ENCODE measurements at regions not wholly inside any gene's neighbourhood (a gene's known extent, or its start where the extent isn't known, plus 50 kb on each side); places are given as distances from the start of the nearest gene placed in this dataset.

DNA sequence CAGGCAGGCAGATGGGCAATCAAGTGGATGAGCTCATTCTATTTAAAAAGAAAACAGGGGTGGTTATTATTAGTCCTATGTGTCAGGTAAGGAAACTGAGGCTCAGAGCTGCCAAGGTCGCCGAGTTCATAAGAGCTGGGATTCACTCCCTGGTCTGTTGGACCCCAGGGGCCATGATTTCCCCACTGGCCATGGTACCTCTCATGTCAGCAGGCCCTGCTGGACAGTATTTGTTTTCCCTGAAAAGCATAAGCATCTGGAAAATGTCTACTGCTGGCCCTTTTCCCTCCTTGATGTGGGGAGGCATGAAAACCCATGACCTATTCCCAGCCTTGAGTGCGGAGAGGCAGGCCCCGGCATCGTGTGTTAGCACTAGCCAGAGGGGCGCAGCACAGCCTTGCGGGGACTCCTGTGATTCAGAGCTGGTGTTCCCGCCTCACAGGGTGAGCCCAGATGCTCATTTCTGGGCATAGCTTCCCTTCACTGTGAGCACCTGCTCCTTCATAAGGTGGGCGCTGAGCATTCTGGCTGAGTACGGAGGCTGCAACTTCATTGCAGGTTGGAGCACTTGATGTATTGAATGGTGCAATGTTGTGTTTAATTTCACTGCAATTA, 617.5 kb downstream of the PTPRU start:
- ChIA-PET POLR2A (no interaction called here), SMC1A (ENCODE audit: uncharacterized antibody, unreplicated experiment) (no interaction called here), RAD21 (ENCODE audit: unreplicated experiment) (no interaction called here), CTCF (no interaction called here)
- no peak for FAIRE-seq
- Histone ChIP-seq H3K36me3 (ENCODE audit: control insufficient read depth in 2 of 2, insufficient read depth in 2 of 2, low read length in 1 of 2) (no peaks in the 10 kb centered on the region), H3K4me3 (no peak overlapping the region), H3K9ac (ENCODE audit: control insufficient read depth, insufficient read depth, low read length) (no peak overlapping the region), H2AFZ (ENCODE audit: control insufficient read depth, low read depth, low read length) (no peak overlapping the region), H3K4me1 (ENCODE audit: control insufficient read depth, insufficient read depth, low read length) (no peaks in the 10 kb centered on the region), H4K20me1 (ENCODE audit: control insufficient read depth, insufficient read depth) (no peaks in the 10 kb centered on the region), H3K4me2 (ENCODE audit: control insufficient read depth, insufficient read depth) (no peak overlapping the region), H3K9me3 (replicated peaks; ENCODE audit: control insufficient read depth, insufficient read depth, low read length) (no peaks in the 10 kb centered on the region), H3K27ac (ENCODE audit: control insufficient read depth, insufficient read depth) (no peak overlapping the region), H3K27me3 (replicated peaks in 1 of 2; ENCODE audit: control insufficient read depth in 2 of 2, insufficient read depth in 2 of 2, low read length in 1 of 2) (no peaks in the 10 kb centered on the region; a peak in 2 of 4 replicates), H3K79me2 (ENCODE audit: control insufficient read depth, insufficient read depth, low read length) (no peaks in the 10 kb centered on the region)
- no peak for DNase-seq (ENCODE audit: low read depth, low spot score)
- no TSS peak for BruUV-seq (replicated peaks)
- intact Hi-C loops (cut with micrococcal nuclease; ENCODE audit: unreplicated experiment), result no loop called here
- ATAC-seq, result no peak
- 36% methylated on average over 10 of the region's 10 CpGs for WGBS (ENCODE audit: insufficient coverage, insufficient replicate concordance, low lambda C conversion rate, missing lambda C conversion rate)
- in situ Hi-C loops (cut with MboI), result no loop called here
- TF ChIP-seq, protein P1, sequence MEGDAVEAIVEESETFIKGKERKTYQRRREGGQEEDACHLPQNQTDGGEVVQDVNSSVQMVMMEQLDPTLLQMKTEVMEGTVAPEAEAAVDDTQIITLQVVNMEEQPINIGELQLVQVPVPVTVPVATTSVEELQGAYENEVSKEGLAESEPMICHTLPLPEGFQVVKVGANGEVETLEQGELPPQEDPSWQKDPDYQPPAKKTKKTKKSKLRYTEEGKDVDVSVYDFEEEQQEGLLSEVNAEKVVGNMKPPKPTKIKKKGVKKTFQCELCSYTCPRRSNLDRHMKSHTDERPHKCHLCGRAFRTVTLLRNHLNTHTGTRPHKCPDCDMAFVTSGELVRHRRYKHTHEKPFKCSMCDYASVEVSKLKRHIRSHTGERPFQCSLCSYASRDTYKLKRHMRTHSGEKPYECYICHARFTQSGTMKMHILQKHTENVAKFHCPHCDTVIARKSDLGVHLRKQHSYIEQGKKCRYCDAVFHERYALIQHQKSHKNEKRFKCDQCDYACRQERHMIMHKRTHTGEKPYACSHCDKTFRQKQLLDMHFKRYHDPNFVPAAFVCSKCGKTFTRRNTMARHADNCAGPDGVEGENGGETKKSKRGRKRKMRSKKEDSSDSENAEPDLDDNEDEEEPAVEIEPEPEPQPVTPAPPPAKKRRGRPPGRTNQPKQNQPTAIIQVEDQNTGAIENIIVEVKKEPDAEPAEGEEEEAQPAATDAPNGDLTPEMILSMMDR (IDR thresholded peaks at IDR 0.05 in 2 of 3, conservative IDR thresholded peaks at IDR 0.05 in 1 of 3; ENCODE audit: control insufficient read depth in 2 of 3, extremely low read depth in 1 of 3, insufficient read depth in 1 of 3, low read depth in 3 of 3, low read length in 3 of 3), result no peak
- TF ChIP-seq MXI1 (IDR thresholded peaks at IDR 0.05; ENCODE audit: low read depth, low read length) (no peak), SMARCA5 (IDR thresholded peaks at IDR 0.05) (no peak), JUND (IDR thresholded peaks at IDR 0.05; ENCODE audit: low read depth, low read length) (no peak), NFIC (IDR thresholded peaks at IDR 0.05; ENCODE audit: low read depth, low read length) (no peak), EP300 (IDR thresholded peaks at IDR 0.05; ENCODE audit: borderline replicate concordance in 1 of 2, control insufficient read depth in 1 of 2, low read depth in 2 of 2, low read length in 2 of 2) (no peak), NBN (IDR thresholded peaks at IDR 0.05) (no peak), CREM (IDR thresholded peaks at IDR 0.05; ENCODE audit: low read depth) (no peak), ZNF207 (IDR thresholded peaks at IDR 0.05; ENCODE audit: borderline replicate concordance) (no peak), BACH1 (IDR thresholded peaks at IDR 0.05; ENCODE audit: borderline replicate concordance) (no peak)
- TF ChIP-seq, protein P2, sequence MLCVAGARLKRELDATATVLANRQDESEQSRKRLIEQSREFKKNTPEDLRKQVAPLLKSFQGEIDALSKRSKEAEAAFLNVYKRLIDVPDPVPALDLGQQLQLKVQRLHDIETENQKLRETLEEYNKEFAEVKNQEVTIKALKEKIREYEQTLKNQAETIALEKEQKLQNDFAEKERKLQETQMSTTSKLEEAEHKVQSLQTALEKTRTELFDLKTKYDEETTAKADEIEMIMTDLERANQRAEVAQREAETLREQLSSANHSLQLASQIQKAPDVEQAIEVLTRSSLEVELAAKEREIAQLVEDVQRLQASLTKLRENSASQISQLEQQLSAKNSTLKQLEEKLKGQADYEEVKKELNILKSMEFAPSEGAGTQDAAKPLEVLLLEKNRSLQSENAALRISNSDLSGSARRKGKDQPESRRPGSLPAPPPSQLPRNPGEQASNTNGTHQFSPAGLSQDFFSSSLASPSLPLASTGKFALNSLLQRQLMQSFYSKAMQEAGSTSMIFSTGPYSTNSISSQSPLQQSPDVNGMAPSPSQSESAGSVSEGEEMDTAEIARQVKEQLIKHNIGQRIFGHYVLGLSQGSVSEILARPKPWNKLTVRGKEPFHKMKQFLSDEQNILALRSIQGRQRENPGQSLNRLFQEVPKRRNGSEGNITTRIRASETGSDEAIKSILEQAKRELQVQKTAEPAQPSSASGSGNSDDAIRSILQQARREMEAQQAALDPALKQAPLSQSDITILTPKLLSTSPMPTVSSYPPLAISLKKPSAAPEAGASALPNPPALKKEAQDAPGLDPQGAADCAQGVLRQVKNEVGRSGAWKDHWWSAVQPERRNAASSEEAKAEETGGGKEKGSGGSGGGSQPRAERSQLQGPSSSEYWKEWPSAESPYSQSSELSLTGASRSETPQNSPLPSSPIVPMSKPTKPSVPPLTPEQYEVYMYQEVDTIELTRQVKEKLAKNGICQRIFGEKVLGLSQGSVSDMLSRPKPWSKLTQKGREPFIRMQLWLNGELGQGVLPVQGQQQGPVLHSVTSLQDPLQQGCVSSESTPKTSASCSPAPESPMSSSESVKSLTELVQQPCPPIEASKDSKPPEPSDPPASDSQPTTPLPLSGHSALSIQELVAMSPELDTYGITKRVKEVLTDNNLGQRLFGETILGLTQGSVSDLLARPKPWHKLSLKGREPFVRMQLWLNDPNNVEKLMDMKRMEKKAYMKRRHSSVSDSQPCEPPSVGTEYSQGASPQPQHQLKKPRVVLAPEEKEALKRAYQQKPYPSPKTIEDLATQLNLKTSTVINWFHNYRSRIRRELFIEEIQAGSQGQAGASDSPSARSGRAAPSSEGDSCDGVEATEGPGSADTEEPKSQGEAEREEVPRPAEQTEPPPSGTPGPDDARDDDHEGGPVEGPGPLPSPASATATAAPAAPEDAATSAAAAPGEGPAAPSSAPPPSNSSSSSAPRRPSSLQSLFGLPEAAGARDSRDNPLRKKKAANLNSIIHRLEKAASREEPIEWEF (IDR thresholded peaks at IDR 0.05; ENCODE audit: insufficient replicate concordance, low read depth, low read length), result no peak
- TF ChIP-seq, protein P3, sequence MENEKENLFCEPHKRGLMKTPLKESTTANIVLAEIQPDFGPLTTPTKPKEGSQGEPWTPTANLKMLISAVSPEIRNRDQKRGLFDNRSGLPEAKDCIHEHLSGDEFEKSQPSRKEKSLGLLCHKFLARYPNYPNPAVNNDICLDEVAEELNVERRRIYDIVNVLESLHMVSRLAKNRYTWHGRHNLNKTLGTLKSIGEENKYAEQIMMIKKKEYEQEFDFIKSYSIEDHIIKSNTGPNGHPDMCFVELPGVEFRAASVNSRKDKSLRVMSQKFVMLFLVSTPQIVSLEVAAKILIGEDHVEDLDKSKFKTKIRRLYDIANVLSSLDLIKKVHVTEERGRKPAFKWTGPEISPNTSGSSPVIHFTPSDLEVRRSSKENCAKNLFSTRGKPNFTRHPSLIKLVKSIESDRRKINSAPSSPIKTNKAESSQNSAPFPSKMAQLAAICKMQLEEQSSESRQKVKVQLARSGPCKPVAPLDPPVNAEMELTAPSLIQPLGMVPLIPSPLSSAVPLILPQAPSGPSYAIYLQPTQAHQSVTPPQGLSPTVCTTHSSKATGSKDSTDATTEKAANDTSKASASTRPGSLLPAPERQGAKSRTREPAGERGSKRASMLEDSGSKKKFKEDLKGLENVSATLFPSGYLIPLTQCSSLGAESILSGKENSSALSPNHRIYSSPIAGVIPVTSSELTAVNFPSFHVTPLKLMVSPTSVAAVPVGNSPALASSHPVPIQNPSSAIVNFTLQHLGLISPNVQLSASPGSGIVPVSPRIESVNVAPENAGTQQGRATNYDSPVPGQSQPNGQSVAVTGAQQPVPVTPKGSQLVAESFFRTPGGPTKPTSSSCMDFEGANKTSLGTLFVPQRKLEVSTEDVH (IDR thresholded peaks at IDR 0.05; ENCODE audit: low read depth, partially characterized antibody), result no peak
- TF ChIP-seq, protein P4, sequence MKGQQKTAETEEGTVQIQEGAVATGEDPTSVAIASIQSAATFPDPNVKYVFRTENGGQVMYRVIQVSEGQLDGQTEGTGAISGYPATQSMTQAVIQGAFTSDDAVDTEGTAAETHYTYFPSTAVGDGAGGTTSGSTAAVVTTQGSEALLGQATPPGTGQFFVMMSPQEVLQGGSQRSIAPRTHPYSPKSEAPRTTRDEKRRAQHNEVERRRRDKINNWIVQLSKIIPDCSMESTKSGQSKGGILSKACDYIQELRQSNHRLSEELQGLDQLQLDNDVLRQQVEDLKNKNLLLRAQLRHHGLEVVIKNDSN (IDR thresholded peaks at IDR 0.05; ENCODE audit: borderline replicate concordance, extremely low read length, insufficient read depth, low read depth, low read length), result no peak
